NCI-H1694 (cell line): ENCODE measurements at regions not wholly inside any gene's neighbourhood (a gene's known extent, or its start where the extent isn't known, plus 50 kb on each side); places are given as distances from the start of the nearest gene placed in this dataset.
"Not testable (repeated sequence)": the region's sequence is repeated elsewhere in the genome, so short reads cannot be mapped to it uniquely, and the experiment has no call there.

Experiments
- DNase-seq: peaks from one replicate; lab custom pipeline; 2025; lab: John Stamatoyannopoulos, UW

- DNase-seq: not testable (repeated sequence)
Observed at GRCh38 chr12:83696311-83696710, 1009.6 kb downstream of the TMTC2 start.

DNA sequence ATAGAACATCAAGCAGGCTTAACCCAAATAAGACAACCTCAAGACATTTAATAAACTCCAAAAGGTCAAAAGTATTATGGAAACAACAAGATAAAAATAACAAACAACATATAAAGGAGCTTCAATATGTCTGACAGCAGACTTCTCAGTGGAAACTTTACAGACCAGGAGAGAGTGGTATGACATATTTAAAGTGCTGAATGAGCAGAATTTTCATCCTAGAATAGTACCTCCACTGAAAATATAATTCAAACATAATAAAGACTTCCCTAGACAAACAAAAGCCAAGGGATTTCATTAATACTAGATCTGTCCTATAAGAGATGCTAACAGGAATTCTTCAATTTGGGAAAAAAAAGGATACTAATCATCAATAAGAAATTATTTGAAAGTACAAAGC is 1005.0 kb downstream of the TMTC2 start:
- DNase-seq: no peak

DNA sequence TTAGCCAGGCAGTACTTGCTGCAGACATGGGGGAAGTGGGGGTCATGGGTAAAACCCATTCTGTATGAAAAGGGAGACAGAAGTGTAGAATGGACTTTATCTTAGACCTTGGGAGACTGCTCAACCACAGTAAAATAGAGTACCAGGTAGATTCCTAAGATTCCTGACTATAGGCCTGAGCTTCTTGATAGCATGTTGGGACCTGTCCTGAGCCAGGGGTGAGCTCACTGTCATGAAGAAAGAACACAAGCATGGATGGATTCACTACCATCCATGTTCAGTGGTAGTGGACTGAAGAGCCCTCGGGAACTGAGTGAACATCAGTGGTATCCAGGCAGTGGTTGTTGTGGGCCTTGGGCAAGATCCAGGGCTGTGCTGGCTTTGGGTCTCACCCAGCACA is 1003.8 kb downstream of the TMTC2 start:
- DNase-seq: no peak

DNA sequence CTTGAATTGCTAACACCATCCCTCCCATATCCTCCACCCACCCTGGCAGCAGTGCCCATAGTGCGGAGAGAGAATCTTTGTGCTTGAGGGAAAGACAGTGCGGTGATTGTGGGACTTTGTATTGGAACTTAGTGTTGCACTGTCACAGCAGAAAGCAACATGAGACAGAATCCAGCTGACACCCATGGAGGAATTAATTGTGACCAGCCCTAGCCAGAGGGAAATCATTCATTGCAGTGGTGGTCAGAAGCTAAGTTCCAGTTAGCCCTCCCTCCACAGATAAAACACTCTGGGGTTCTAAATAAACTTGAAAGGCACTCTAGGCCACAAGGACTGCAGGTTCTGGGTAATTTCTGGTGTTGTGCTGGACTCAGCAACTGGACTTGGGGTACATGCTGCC is 1002.6 kb downstream of the TMTC2 start:
- DNase-seq: no peak

DNA sequence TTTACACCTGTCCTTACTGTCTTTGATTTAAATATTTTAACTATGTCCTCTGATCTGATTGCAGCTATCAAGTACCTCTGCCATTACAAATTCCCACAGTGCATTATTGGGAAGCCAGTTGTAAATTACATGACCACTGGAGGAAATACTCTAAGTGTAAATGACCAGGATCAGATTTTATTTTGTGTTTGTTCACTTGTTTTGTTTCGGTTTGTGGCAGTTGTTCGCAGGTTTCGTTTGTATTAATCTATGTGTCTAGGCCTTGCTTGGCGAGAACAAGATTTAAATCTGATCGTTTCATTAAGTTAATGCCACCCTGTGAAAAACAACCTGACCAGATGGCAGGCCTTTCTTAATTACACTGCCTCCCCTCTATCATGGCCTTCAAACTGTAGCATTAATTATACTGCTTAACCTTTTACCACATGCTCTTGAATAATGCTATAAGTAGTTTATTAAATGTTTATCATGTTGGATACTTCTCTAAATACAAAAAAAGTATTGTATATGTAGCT is 990.1 kb downstream of the TMTC2 start:
- DNase-seq: no peak

DNA sequence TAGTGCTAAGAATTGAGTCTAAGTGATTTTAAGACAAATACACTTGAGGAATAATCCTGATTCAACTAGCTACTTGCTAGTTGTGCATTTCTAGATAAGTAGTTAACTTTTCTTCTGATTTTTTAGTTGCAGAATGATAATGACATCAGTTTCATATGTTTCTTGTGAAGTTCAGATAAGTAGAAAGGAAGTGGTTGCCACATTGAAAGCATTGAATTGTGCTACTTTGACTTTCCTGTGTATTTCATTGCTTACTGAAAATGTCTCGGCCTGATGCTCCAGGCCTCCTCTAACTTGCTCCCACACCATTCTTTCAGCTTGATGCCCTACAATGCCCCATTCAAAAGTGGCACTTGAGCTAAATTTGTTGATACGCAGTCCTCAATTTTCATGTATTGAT is 980.0 kb downstream of the TMTC2 start:
- no peak for DNase-seq

DNA sequence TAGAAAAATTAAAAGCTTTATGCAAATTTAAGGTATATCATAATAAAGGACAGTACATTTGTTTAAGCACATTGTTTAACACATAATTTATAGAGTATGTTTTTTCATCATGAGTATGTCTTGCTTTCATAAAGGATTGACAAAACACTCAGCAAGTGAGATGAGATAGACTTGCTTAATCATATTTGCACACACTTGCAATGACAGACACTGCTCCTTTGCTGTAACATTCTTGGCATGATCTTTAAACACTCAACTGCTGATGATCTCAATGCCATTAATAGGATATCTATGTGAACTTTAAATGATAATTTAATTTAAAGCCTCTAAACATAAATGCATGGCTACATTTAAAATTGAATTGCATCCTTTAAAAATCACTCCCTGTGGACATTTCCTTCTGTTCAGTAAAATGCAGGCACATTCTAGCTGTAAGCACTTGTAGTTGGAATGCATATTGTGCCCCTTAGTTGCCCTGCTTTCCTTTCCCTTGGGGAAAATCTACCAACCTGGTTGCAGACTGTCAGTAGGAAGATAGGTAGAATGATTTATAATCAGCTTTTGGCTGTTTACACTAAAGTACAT is 979.0 kb downstream of the TMTC2 start:
- DNase-seq: no peak

DNA sequence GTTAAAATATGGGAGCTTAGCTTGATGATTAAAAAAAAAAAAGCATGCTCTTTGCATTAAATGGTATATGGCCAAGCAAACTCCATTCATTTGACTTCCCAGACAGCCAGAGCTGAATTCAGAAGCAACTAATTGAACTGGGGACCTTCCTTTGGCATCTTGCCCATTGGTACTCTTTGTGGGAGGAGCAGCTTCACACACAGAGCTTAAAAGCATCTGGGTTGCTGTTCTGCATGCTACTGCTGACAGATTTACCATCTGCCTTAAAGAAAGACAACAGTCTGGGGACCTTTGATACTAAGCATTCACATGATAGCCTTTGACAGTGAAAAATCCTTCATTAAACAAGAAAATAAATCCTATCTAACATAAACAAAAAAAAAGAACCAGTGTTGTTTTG is 977.9 kb downstream of the TMTC2 start:
- DNase-seq: peak; percentile 78

DNA sequence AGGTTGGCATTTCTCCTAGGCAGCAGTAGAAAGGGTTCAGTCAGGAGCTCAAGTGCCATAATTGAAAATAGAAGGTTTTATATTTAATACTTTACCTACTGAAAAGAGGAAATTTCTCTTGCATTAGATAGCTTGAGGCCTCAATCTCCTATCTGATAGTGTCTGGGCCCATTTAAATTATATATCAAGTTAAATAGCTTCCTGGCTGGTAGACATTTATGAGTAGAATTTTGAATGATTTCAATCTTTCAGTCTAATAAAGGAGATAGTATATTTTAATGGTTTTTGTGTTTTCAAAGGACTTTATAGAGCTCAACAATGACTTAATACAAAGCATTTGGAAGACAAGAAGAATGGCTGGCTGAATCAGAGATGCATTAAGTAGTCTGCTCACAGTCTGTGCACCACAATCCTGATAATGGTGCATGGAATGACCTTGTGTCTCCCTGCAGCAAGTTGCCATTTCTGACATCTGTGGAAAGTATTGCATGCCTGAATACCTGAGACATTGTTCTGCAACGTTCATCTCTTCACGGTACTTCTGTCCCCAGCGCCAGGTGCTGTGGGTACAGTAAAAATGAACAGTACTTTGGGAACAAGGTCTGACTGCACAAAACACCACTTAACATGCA is 974.1 kb downstream of the TMTC2 start:
- no peak for DNase-seq

DNA sequence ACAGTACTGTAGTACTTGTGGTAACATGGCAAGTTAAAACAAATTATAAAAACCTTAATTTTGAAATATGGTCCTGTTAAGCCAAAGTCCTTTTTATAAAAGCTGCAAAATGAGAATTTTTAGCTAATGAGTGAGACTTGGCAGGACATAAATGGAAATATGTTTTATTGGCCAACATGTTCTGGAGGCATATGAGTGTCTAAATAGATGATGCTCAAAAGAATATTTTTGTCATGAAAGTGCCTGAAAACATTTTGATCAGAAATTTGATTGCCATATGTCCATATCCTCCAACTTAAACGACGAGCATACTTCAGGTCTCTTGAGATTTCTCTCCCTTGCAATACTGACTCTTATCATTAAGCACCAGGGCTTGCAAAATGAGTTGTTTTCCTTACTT is 972.6 kb downstream of the TMTC2 start:
- DNase-seq: no peak

DNA sequence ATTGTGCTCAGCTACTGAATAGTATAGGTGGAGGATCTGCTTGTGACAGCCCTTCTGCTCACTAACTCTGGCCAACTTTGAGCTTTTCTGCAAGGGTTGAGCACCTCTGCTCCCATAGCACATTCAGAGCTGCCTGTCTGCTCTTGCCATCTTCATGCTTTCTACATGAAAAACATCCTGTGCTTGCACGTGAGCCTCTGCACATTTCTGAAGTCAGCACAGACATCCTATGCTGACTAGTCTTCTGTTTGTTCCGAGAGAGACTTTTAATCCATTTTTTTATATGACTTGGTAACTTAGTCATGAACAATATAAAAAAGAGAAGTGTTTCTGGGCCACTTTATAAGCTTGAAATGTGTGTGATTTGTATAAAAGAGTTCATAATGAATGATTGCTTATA is 969.3 kb downstream of the TMTC2 start:
- no peak for DNase-seq

DNA sequence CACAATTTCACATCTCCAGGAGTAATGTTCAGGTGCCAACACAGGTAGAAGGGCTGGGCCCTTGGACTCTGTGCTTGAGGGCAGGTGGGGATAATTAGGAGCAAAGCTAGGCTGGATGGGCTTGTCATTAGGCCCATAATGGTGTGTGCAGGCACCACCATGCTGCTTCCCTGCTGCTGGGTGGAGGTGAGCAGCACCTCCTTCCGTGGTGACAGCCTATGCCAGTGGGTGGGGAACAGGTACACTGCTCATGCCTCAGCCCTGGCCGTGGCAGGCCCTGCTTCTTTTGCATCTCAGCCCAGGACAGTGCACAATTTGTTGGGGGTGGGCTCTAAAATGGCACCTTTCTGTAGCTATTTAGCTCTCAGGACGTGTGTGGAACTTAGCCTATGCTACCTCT is 955.5 kb downstream of the TMTC2 start:
- no peak for DNase-seq

DNA sequence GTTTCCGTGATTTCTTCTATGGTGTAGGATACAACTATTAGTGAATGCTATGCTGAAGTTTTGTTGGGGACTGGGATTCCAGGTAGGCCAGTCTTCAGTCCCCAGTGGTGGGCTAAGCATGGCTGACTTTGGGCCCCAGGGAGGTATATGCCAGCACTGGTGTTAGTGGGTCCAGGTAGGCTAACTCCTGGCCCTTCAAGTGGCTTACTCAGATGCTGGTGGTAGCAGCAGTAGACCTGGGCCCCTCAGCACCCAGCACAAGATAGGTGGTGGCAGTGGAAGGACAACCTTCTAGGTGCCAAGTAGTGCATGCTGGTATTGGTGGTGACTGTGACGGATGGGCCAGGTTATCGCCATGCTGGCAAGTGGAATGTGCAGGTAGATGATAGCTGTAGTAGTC is 955.1 kb downstream of the TMTC2 start:
- DNase-seq: no peak

DNA sequence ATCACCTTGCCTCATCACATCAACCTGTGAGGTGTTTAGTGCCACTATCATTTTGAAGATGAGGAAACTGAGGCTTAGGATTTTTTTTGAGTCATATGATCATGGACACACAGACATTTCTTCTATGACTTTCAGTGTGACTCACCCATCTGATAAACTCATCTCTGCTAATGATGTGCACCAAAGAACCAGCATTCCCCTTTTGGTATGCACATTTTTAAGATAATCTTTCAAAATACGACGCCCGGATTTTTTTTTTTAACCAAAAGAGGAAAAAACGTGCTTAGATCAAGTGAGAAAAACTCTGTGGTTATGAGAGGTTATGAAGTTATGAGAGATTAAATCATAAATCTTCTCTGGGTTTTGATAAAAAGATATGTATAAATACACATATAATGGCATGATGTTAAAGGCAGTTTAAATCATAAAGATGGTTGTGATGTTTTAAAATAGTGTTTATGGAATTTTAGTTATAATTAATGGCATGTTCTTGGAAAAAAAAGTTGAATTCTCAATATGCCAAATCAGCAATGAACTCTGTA is 948.1 kb downstream of the TMTC2 start:
- no peak for DNase-seq

DNA sequence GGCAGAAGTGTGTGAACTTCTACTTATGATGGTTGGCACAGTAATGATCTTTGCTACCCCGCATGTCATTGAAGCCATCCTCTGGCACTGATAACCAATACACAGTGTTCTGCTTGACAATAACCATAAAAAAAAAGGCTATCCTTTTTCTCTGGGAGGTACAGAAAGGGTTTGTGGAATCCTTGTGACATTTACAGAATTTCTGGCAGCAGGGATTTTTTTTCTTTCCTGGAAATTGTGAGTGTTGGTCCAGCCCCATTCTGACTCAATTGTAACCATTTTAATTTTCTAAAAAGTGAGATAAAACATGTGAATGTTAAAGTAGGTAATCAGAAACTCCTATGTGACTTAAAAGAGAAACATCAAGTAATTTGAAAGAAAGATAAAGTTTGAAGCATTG is 943.8 kb downstream of the TMTC2 start:
- DNase-seq: no peak

- DNase-seq: peak; percentile 18
Observed at GRCh38 chr12:83629931-83630330, 943.2 kb downstream of the TMTC2 start.

GRCh38 chr12:83622205-83622604 is 935.5 kb downstream of the TMTC2 start:
- DNase-seq: no peak

- no peak for DNase-seq
Observed at GRCh38 chr12:83619973-83620372, 933.3 kb downstream of the TMTC2 start.

GRCh38 chr12:83615152-83615551 is 928.4 kb downstream of the TMTC2 start:
- DNase-seq: no peak

GRCh38 chr12:83613586-83614110 is 926.9 kb downstream of the TMTC2 start:
- no peak for DNase-seq

GRCh38 chr12:83603106-83603505 is 916.4 kb downstream of the TMTC2 start:
- DNase-seq: no peak

GRCh38 chr12:83575326-83575725 is 888.6 kb downstream of the TMTC2 start:
- DNase-seq: no peak

DNA sequence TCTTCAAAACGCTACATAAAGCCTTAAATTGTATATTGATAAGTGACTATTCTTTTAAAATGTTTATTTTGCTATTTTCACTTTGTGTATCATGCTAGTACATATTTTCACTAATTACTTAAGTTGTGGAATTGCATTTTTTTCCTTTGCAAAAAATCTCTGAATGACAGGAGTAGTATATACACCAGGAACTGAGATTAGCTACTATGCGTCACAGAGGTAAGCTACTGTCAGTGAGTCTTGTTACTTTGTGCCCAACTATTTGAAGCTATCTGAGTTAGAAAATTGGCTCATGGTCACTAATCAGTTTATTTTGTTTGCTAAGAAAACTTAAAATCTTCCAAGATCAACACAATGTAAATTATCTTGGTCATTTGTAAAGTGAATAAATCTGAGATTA is 887.4 kb downstream of the TMTC2 start:
- no peak for DNase-seq

- no peak for DNase-seq
Observed at GRCh38 chr12:83573671-83574070, 887.0 kb downstream of the TMTC2 start.
